CD1c-positive myeloid dendritic cell (primary cell): ENCODE measurements at regions not wholly inside any gene's neighbourhood (a gene's known extent, or its start where the extent isn't known, plus 50 kb on each side); places are given as distances from the start of the nearest gene placed in this dataset.
A peak's percentile ranks its signal among the peaks of the same experiment; 100 is the strongest.

ENCODE experiments used
- DNase-seq: peaks from one replicate; pipeline ENCODE4 v3.0.0-alpha.2; 2016; ENCODE audit errors: extremely low spot score

GRCh38 chr21:35138665-35139381 lies 89.7 kb upstream of the RUNX1 start:
- no peak for DNase-seq

DNA sequence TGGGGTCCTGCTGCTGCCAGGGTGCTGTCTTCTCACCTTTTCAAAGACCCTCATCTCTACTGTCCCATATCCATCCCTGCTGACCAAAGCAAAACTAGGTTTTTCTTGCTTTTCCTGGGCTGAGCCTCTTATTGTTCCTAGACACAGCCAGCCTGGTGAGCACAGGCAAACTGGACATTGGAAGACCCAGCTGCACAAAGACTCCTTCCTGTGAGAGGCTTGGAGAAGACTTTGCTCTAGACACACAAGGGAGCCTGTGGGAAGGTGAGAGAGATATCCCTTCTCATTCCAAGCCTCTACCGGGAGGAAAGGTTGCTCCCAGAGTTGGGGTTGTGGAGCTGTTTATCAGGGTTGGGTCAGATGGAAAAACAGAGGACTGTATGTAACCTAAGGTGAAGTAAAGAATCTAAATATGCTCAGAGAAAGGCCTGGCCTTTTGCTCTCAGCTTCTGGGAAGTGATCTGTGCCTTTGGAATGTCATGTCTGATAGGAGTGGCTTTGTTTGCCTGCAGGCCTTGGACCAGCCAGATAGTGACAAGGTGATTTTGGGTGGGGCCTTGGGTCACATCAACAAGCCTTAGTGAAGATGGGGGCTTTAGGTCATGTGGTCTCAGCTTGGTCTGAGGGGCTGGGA lies 87.6 kb upstream of the RUNX1 start:
- no peak for DNase-seq

DNA sequence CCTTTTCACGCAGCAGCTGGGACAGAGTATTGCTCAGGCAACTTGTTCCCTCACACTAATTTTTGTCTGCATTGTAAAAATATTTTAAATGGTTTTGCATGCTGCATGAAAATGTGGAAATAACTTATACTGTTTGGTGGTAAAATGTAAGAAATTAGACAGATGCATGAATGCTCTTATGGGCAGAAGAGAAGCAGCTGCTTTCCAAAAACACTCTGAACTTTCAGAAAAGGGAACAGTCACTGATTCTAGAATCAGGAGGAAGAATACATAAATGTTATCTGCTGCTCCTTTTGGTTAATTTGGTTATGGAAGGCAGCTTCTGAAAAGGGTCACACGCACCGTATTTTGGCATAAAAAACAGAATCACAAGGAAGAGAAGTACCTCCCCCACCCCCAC lies 87.0 kb upstream of the RUNX1 start:
- peak; percentile 7 for DNase-seq

DNA sequence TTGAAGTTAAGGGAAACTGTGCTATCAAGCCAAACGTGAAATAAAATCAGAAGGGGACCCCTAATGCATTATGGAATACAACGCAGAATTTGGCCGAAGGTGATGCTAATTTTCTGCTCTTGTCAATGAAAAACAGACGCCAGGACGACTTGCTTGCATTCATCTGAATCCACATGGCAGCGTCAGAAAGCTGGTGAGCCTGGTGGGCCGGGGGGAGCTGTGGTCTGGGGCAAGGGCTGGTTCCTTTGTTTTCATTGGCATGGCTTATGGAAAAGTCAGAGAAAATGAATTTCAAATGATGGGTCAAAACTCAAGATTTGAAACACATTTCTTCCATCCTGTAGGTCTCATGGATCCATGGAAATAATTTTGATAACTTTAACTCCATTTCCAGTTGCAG lies 86.4 kb upstream of the RUNX1 start:
- DNase-seq, result no peak

DNA sequence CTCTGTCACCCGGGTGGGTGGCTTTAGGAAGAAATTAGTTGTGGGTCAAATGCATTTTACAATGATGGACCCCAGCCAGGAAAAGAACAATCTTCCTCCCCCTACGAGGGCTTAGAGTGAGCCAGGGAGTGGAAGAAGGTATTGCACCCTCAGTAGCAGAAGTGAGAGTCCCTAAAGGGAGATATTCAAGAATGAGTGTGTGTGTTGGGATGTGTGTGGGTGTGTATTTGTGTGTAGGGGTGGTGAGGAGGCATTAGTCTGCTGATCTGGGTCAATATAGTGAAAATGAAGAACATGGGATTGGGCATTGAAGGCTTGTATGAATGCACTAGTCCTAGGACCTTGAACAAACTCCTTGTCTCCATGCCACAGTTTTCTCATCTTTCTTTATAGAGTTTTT lies 85.2 kb upstream of the RUNX1 start:
- peak; percentile 54 for DNase-seq

GRCh38 chr21:35128536-35128935 lies 79.4 kb upstream of the RUNX1 start:
- DNase-seq, result no peak

- no peak for DNase-seq
Observed at GRCh38 chr21:35127851-35128250, 78.7 kb upstream of the RUNX1 start.

- no peak for DNase-seq
Observed at GRCh38 chr21:35127026-35127425, 77.9 kb upstream of the RUNX1 start.

- DNase-seq, result no peak
Observed at GRCh38 chr21:35120631-35121180, 71.6 kb upstream of the RUNX1 start.

DNA sequence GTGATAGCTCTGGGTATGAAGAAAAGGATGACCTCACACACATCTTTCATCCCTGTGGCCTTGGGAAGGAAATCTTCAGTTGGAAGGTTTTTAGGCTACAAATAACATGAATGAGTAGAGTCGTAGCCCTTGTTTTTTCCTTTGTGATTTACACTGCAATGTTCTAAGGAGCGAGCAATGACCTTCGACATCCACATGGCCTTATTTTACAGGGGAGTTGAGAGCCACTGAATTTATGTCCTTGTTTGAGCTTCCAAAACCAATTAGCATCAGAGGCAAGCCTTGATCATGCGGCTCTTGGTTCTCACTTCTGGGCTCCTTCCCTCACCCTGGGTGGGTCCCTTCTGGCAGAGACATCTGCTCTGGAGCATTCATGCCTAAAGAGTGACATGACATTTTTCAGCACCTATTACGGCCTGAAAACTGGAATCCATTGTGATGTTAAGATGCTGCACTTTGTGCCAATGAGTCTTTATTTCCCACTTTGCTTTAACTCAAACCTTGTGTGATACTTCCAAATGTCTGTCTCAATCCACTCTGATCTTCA lies 70.5 kb upstream of the RUNX1 start:
- DNase-seq, result no peak

- no peak for DNase-seq
Observed at GRCh38 chr21:35116777-35117176, 67.7 kb upstream of the RUNX1 start.

GRCh38 chr21:35113064-35113463 lies 64.0 kb upstream of the RUNX1 start:
- no peak for DNase-seq

GRCh38 chr21:35111321-35111930 lies 62.3 kb upstream of the RUNX1 start:
- DNase-seq, result no peak

DNA sequence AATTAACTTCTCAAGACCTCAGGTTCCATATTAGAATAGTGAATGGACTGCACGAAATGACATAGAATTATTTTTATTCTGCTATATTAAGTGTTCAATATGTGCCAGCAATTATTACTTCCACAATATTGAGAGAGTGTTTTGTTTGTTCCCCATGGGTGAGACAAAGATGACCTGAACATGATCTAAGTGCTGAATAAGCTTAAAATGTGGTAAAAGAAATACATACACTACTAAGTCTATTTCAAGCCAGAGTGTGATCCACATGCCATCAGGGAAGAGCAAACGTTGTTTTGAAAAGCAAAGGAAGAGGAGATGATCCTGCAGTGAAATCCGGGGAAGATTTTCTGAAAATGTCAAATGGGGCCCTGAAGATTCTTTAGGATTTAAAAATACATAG lies 59.8 kb upstream of the RUNX1 start:
- DNase-seq, result no peak

GRCh38 chr21:35107520-35107919 lies 58.4 kb upstream of the RUNX1 start:
- no peak for DNase-seq

DNA sequence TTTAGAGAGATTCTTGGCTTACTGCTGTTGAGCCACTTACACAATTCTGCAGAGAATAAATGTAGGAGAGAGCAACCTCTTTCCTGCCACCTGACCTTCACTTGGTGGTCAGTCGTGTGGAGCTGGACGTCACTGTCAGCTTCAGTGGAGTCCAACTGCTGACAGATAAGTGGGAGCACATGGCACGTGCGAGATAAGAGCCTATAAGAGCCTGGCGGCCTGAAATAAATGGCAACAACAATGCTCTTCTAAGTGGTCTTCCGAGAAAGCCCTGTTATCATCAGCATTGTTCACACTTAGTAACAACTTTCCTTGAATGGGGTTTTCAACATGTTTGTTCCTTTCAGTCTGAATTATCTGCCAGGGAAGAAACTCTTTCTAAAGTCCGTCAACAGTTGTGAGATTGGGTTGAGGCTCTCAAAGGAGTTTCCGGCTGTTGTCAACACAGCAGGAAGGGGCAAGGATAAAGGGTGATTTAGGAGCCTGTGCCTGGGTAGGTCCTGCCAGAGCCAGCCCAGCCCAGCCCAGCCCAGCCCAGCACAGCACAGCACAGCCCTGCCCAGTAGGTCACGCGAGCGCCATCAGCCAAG lies 57.2 kb upstream of the RUNX1 start:
- DNase-seq, result no peak

- DNase-seq, result peak; percentile 90
Observed at GRCh38 chr21:35102488-35103371, 53.6 kb upstream of the RUNX1 start.

DNA sequence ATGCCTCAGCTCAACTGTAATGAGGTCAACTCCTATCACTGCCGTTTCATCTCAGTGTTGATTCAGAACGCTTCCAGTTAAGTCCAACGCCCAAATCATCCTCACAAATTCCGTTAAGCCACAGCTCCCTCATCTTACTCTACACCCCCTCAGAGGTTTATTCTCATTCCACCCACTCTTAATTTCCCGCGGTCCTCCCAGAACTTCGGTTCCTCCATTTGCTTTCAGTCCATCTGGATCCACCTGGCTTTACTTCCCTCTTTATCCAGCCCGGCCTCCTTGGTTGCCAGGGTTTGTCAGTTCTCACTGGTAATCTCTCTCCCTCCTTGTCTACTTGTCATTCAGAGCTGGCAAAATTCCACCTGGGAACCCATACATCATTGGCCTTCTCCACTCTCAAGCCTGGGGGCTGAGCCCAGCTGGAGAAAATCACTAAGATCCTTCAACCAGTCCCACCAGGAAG lies 51.3 kb upstream of the RUNX1 start:
- DNase-seq, result peak; percentile 50

- DNase-seq, result no peak
Observed at GRCh38 chr21:35099310-35099709, 50.2 kb upstream of the RUNX1 start.
